GM19240 (cell line): ENCODE measurements at regions not wholly inside any gene's neighbourhood (a gene's known extent, or its start where the extent isn't known, plus 50 kb on each side); places are given as distances from the start of the nearest gene placed in this dataset.

ENCODE experiments used
- DNase-seq: peaks from one replicate; pipeline ENCODE4 v3.0.0; 2011; ENCODE audit warnings: low spot score; ENCODE audit not compliant: insufficient read length

- DNase-seq, result no peak
These were observed 96.6 kb upstream of the NXT1 start for GRCh38 chr20:23254034-23254433.

GRCh38 chr20:23253524-23253923 is 97.1 kb upstream of the NXT1 start:
- DNase-seq, result no peak

GRCh38 chr20:23251779-23252178 is 98.8 kb upstream of the NXT1 start:
- DNase-seq, result no peak

GRCh38 chr20:23249541-23249940 is 101.0 kb upstream of the NXT1 start:
- no peak for DNase-seq

GRCh38 chr20:23248461-23248882 is 102.1 kb upstream of the NXT1 start:
- no peak for DNase-seq

- no peak for DNase-seq
These were observed 103.6 kb upstream of the NXT1 start for GRCh38 chr20:23246717-23247664.

GRCh38 chr20:23245553-23246181 is 104.9 kb upstream of the NXT1 start:
- DNase-seq, result peak; percentile 41

GRCh38 chr20:23244916-23245552 is 105.6 kb upstream of the NXT1 start:
- DNase-seq, result no peak

GRCh38 chr20:23244156-23244915 is 106.3 kb upstream of the NXT1 start:
- no peak for DNase-seq

GRCh38 chr20:23243791-23244155 is 106.8 kb upstream of the NXT1 start:
- no peak for DNase-seq

- no peak for DNase-seq
These were observed 107.9 kb upstream of the NXT1 start for GRCh38 chr20:23242556-23243180.

- DNase-seq, result no peak
These were observed 108.5 kb upstream of the NXT1 start for GRCh38 chr20:23242104-23242503.

GRCh38 chr20:23241416-23241815 is 109.2 kb upstream of the NXT1 start:
- DNase-seq, result no peak

GRCh38 chr20:23240519-23240918 is 110.1 kb upstream of the NXT1 start:
- DNase-seq, result no peak

GRCh38 chr20:23237201-23237600 is 113.4 kb upstream of the NXT1 start:
- DNase-seq, result no peak

- no peak for DNase-seq
These were observed 115.2 kb upstream of the NXT1 start for GRCh38 chr20:23235173-23236027.

- no peak for DNase-seq
These were observed 116.1 kb upstream of the NXT1 start for GRCh38 chr20:23234311-23235078.

GRCh38 chr20:23233341-23233740 is 117.2 kb upstream of the NXT1 start:
- DNase-seq, result no peak

GRCh38 chr20:23232679-23233308 is 117.8 kb upstream of the NXT1 start:
- DNase-seq, result no peak
